CD14-positive monocyte (primary cell): ENCODE measurements at regions not wholly inside any gene's neighbourhood (a gene's known extent, or its start where the extent isn't known, plus 50 kb on each side); places are given as distances from the start of the nearest gene placed in this dataset.

Source experiments
- DNase-seq, 3 donors: peaks; one replicate each; pipeline ENCODE4 v3.0.0-alpha.2; 2011 to 2022
- H2AFZ ChIP-seq: 2 replicates; pipeline ENCODE4 v1.6.0; 2012; ENCODE audit warnings: mild to moderate bottlenecking, low read depth, low read length, inconsistent platforms; ENCODE audit not compliant: insufficient read depth, poor library complexity, severe bottlenecking
- H3K27ac ChIP-seq, 2 donors: 1 replicate in 1 of 2; 2 replicates in 1 of 2; pipeline ENCODE4 v1.5.1; 2012 to 2013; ENCODE audit warnings: low read length in 2 of 2, control low read depth in 1 of 2, inconsistent platforms in 1 of 2, low read depth in 1 of 2, mild to moderate bottlenecking in 1 of 2
- H3K27me3 ChIP-seq, 2 donors: one replicate each; pipeline versions ENCODE4 v1.6.0 to v1.6.1; 2011 to 2013; ENCODE audit warnings: low read length in 2 of 2; ENCODE audit not compliant: control insufficient read depth in 2 of 2, insufficient read depth in 2 of 2
- H3K36me3 ChIP-seq, 2 donors: replicated peaks in 1 of 2; 1 replicate in 1 of 2; 2 replicates in 1 of 2; pipeline versions ENCODE4 v1.5.1 to v1.6.1; 2012 to 2013; ENCODE audit warnings: low read length in 2 of 2, control low read depth in 1 of 2, inconsistent platforms in 1 of 2, mild to moderate bottlenecking in 1 of 2; ENCODE audit not compliant: insufficient read depth in 2 of 2, control insufficient read depth in 1 of 2
- H3K4me1 ChIP-seq, 2 donors: 1 replicate in 1 of 2; 2 replicates in 1 of 2; pipeline versions ENCODE4 v1.5.1 to v1.6.1; 2012 to 2013; ENCODE audit warnings: low read length in 2 of 2, control low read depth in 1 of 2, inconsistent platforms in 1 of 2, mild to moderate bottlenecking in 1 of 2, moderate library complexity in 1 of 2; ENCODE audit not compliant: insufficient read depth in 2 of 2, control insufficient read depth in 1 of 2
- H3K4me2 ChIP-seq: replicated peaks from 2 replicates; pipeline ENCODE3; 2012; ENCODE audit warnings: low read length, moderate library complexity, mild to moderate bottlenecking; ENCODE audit not compliant: poor library complexity, severe bottlenecking; ENCODE audit errors: extremely low read depth
- H3K4me3 ChIP-seq, 3 experiments: fragments of 200-600 bp in 1 of 3; sonication (generic) in 1 of 3; replicated peaks in 1 of 3; 1 replicate in 2 of 3; 2 replicates in 1 of 3; pipeline ENCODE4 v1.5.1; 2011 to 2013; ENCODE audit warnings: low read length in 3 of 3, mild to moderate bottlenecking in 3 of 3, control low read depth in 2 of 3, low read depth in 2 of 3, inconsistent platforms in 1 of 3, moderate library complexity in 1 of 3
- H3K79me2 ChIP-seq: 2 replicates; pipeline ENCODE4 v1.6.0; 2012; ENCODE audit warnings: mild to moderate bottlenecking, control low read depth, inconsistent platforms, low read length, moderate library complexity; ENCODE audit not compliant: insufficient read depth
- H3K9ac ChIP-seq: 2 replicates; pipeline ENCODE4 v1.6.0; 2017; ENCODE audit warnings: low read length, mild to moderate bottlenecking; ENCODE audit not compliant: insufficient read depth, poor library complexity, severe bottlenecking
- H3K9me3 ChIP-seq, 2 donors: replicated peaks in 1 of 2; 1 replicate in 1 of 2; 2 replicates in 1 of 2; pipeline versions ENCODE4 v1.5.1 to v1.6.1; 2012 to 2013; ENCODE audit warnings: low read length in 2 of 2, control low read depth in 1 of 2; ENCODE audit not compliant: control insufficient read depth in 1 of 2, insufficient read depth in 1 of 2
- H4K20me1 ChIP-seq: 2 replicates; pipeline ENCODE4 v1.6.0; 2012; ENCODE audit warnings: mild to moderate bottlenecking, low read length, control low read depth, moderate library complexity; ENCODE audit not compliant: insufficient read depth
- H3K27ac Mint-ChIP-seq, 7 donors: one replicate each; pipeline ENCODE4 v1.8.0; 2020; ENCODE audit warnings: mild to moderate bottlenecking in 7 of 7, mixed read lengths in 7 of 7, moderate library complexity in 6 of 7, inconsistent platforms in 2 of 7
- H3K27me3 Mint-ChIP-seq, 3 donors: one replicate each; pipeline ENCODE4 v1.8.0; 2021 to 2022; ENCODE audit warnings: low read depth in 3 of 3, mild to moderate bottlenecking in 3 of 3, mixed read lengths in 3 of 3, moderate library complexity in 3 of 3, inconsistent platforms in 1 of 3
- H3K36me3 Mint-ChIP-seq, 2 donors: one replicate each; pipeline ENCODE4 v1.8.0; 2020; ENCODE audit warnings: mixed read lengths in 2 of 2, inconsistent platforms in 1 of 2, mild to moderate bottlenecking in 1 of 2
- H3K4me1 Mint-ChIP-seq: one replicate; pipeline ENCODE4 v1.8.0; 2020; ENCODE audit warnings: mild to moderate bottlenecking, mixed read lengths
- H3K4me3 Mint-ChIP-seq, 2 donors: one replicate each; pipeline ENCODE4 v1.8.0; 2020; ENCODE audit warnings: mild to moderate bottlenecking in 2 of 2, mixed read lengths in 2 of 2, moderate library complexity in 1 of 2
- H3K9me3 Mint-ChIP-seq, 7 donors: one replicate each; pipeline ENCODE4 v1.8.0; 2020 to 2022; ENCODE audit warnings: mixed read lengths in 7 of 7, mild to moderate bottlenecking in 6 of 7, moderate library complexity in 6 of 7, inconsistent platforms in 2 of 7
- CTCF ChIP-seq: fragments of 200-600 bp; IDR thresholded peaks from one replicate; pipeline ENCODE4 v1.8.0; 2022; ENCODE audit warnings: antibody characterized with exemption, mild to moderate bottlenecking
- WGBS: methylation state at CpG from one replicate; pipeline ENCODE4 v1.1.5; 2013; ENCODE audit warnings: missing lambda C conversion rate; ENCODE audit not compliant: insufficient coverage; 5-methylcytosine and 5-hydroxymethylcytosine counted together
- intact Hi-C, 2 donors: fragments of 100-400 bp; cut with micrococcal nuclease; formaldehyde crosslinking; loops; one replicate each; pipeline versions ENCODE4 v1.15.0 to v1.15.1; 2023

DNA sequence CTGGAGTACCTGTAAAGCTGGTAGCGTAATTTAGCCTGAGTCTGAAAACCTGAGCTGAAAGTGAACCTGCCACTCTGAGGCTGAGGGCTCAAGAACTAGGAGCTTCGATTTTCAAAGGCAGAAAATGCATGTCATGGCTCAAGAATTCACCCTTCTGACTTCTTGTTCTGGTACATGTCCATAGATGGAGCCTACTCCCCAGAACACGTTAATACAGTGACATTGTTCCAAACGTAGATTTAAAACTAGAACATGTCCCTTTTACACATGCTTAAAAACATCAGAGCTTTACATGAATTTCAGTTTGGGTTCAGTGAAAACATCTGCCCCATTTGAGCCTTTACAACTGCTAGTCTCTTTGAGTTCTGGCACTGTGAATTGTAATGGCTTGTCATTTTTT lies 115.5 kb upstream of the WDR1 start:
- Histone ChIP-seq H3K27me3 (peaks cover 0 to 3% of the 10 kb centered on the region in 2 donors), H3K9me3 (no peaks in the 10 kb centered on the region), H3K4me3 (no peak overlapping the region), H4K20me1 (no peaks in the 10 kb centered on the region), H3K27ac (no peak overlapping the region), H2AFZ (no peak overlapping the region), H3K9ac (no peak overlapping the region), H3K4me1 (no peaks in the 10 kb centered on the region), H3K79me2 (no peaks in the 10 kb centered on the region), H3K4me2 (no peak overlapping the region), H3K36me3 (no peaks in the 10 kb centered on the region)
- Mint-ChIP-seq H3K36me3 (no peaks in the 10 kb centered on the region), H3K4me1 (no peaks in the 10 kb centered on the region), H3K27me3 (peaks cover 2 to 5% (median 3%) of the 10 kb centered on the region in 3 donors), H3K4me3 (no peak overlapping the region), H3K9me3 (peaks cover 0 to 3% (median 0%) of the 10 kb centered on the region in 7 donors), H3K27ac (no peak overlapping the region)
- no CpG with 5 or more reads among the region's 4 CpGs for WGBS
- DNase-seq, result no peak
- intact Hi-C loops, result no loop called here
- no peak for TF ChIP-seq CTCF

GRCh38 chr4:10226756-10227155 lies 110.2 kb upstream of the WDR1 start:
- Histone ChIP-seq H3K36me3 (no peaks in the 10 kb centered on the region), H3K4me2 (no peak overlapping the region), H3K27me3 (no peaks in the 10 kb centered on the region), H3K79me2 (no peaks in the 10 kb centered on the region), H4K20me1 (no peaks in the 10 kb centered on the region), H2AFZ (no peak overlapping the region), H3K9me3 (peaks cover 0 to 3% of the 10 kb centered on the region in 2 donors), H3K9ac (no peak overlapping the region), H3K4me1 (peaks cover 15 to 17% of the 10 kb centered on the region in 2 donors), H3K27ac (no peak overlapping the region), H3K4me3 (no peak overlapping the region)
- peaks cover 14% of the 10 kb centered on the region for H3K4me1 Mint-ChIP-seq
- H3K9me3 Mint-ChIP-seq, result peaks cover 0 to 13% (median 2%) of the 10 kb centered on the region in 7 donors
- no peaks in the 10 kb centered on the region for H3K27me3 Mint-ChIP-seq
- no peak for DNase-seq
- no peak overlapping the region for H3K27ac Mint-ChIP-seq
- TF ChIP-seq CTCF, result no peak
- no peaks in the 10 kb centered on the region for H3K36me3 Mint-ChIP-seq
- intact Hi-C loops, result no loop called here
- WGBS, result no CpG with 5 or more reads among the region's 3 CpGs
- H3K4me3 Mint-ChIP-seq, result no peak overlapping the region
